Caco-2 (cell line): ENCODE measurements at regions not wholly inside any gene's neighbourhood (a gene's known extent, or its start where the extent isn't known, plus 50 kb on each side); places are given as distances from the start of the nearest gene placed in this dataset.

Source experiments
- BruUV-seq: library from RNA; stranded (reverse); fragments of 400-500 nt; replicated peaks from 2 replicates; lab custom pipeline; 2021; lab: Mats Ljungman, UMichigan
- CTCF ChIA-PET: fragments of 300-600 bp; sonication (Branson Sonifier 250); formaldehyde crosslinking; loops from one replicate; lab custom pipeline; 2022; ENCODE audit warnings: antibody characterized with exemption; lab: Charles Lee
- POLR2A ChIA-PET: fragments of 300-600 bp; sonication (Branson Sonifier 250); formaldehyde crosslinking; loops from one replicate; lab custom pipeline; 2022; ENCODE audit warnings: antibody characterized with exemption; lab: Charles Lee
- DNase-seq, 2 experiments: peaks; one replicate each; pipeline versions ENCODE4 v3.0.0 to v3.0.0-alpha.2; 2020 to 2022
- H3K27me3 ChIP-seq: replicated peaks from 2 replicates; pipeline ENCODE4 v1.6.0; 2011; ENCODE audit warnings: low read length; ENCODE audit not compliant: control insufficient read depth, insufficient read depth
- H3K36me3 ChIP-seq: 2 replicates; pipeline ENCODE4 v1.5.1; 2011; ENCODE audit warnings: low read length; ENCODE audit not compliant: control insufficient read depth, insufficient read depth
- H3K4me1 ChIP-seq: fragments of 250-450 bp; sonication (Bioruptor Pico); 2 replicates; pipeline ENCODE4 v1.5.1; 2020; ENCODE audit warnings: mild to moderate bottlenecking
- H3K4me3 ChIP-seq: 2 replicates; pipeline ENCODE4 v1.5.1; 2011; ENCODE audit warnings: low read depth, mild to moderate bottlenecking, control low read depth, low read length
- H3K9me3 ChIP-seq: fragments of 250-450 bp; sonication (Bioruptor Pico); 2 replicates; pipeline ENCODE4 v1.5.1; 2020; ENCODE audit warnings: mild to moderate bottlenecking, moderate library complexity
- H3K27ac Mint-ChIP-seq: one replicate; pipeline ENCODE4 v1.8.0; 2022; ENCODE audit warnings: mixed read lengths; ENCODE audit not compliant: unreplicated experiment
- H3K27me3 Mint-ChIP-seq: one replicate; pipeline ENCODE4 v1.8.0; 2022; ENCODE audit warnings: mixed read lengths; ENCODE audit not compliant: insufficient read depth, unreplicated experiment
- H3K36me3 Mint-ChIP-seq: one replicate; pipeline ENCODE4 v1.8.0; 2022; ENCODE audit warnings: mild to moderate bottlenecking, mixed read lengths; ENCODE audit not compliant: insufficient read depth, unreplicated experiment
- H3K4me1 Mint-ChIP-seq: one replicate; pipeline ENCODE4 v1.8.0; 2022; ENCODE audit warnings: low read depth, mixed read lengths; ENCODE audit not compliant: unreplicated experiment
- H3K4me3 Mint-ChIP-seq: one replicate; pipeline ENCODE4 v1.8.0; 2022; ENCODE audit warnings: mild to moderate bottlenecking, moderate library complexity, mixed read lengths; ENCODE audit not compliant: unreplicated experiment
- H3K9me3 Mint-ChIP-seq: one replicate; pipeline ENCODE4 v1.8.0; 2022; ENCODE audit warnings: mixed read lengths; ENCODE audit not compliant: unreplicated experiment
- CTCF ChIP-seq, 2 experiments: fragments of 200-600 bp in 1 of 2; IDR thresholded peaks; 1 replicate in 1 of 2; 2 replicates in 1 of 2; pipeline versions ENCODE4 v1.5.1 to v1.8.0; 2011 to 2022; ENCODE audit warnings: antibody characterized with exemption in 1 of 2, control low read depth in 1 of 2, inconsistent platforms in 1 of 2, low read depth in 1 of 2, low read length in 1 of 2, mild to moderate bottlenecking in 1 of 2, moderate library complexity in 1 of 2; ENCODE audit not compliant: insufficient read depth in 1 of 2, severe bottlenecking in 1 of 2, unreplicated experiment in 1 of 2
- intact Hi-C: fragments of 100-400 bp; cut with micrococcal nuclease; formaldehyde crosslinking; loops from one replicate; pipeline ENCODE4 v1.10.0; 2022; ENCODE audit not compliant: unreplicated experiment

DNA sequence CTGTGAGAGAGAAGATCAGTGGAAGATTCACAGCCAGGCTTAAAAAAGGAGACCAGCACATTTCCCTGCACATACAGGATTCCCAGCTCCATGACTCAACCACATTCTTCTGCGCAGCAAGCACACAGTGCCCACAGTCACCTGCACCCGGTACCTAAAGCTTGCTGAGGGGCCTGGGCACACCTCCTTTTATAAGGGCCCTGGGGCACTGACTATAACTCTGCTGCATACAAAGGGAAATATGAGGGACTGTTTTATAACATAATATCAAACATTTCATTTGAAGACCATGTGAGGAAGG, 322.9 kb downstream of the DAD1 start:
- no peak for DNase-seq
- ChIA-PET POLR2A (no interaction called here), CTCF (interaction anchor here (0.6 to 1.4 kb wide), 2 partner anchors 57 to 65 kb away, joined by 3 to 4 read pairs; no protein-coding TSS in a partner anchor)
- Histone ChIP-seq H3K9me3 (no peaks in the 10 kb centered on the region), H3K4me3 (no peak overlapping the region), H3K4me1 (peaks cover 45% of the 10 kb centered on the region), H3K27me3 (no peaks in the 10 kb centered on the region), H3K36me3 (no peaks in the 10 kb centered on the region)
- Mint-ChIP-seq H3K4me1 (peaks cover 48% of the 10 kb centered on the region), H3K27ac (peak overlapping the region; percentile 68), H3K9me3 (peaks cover 24% of the 10 kb centered on the region), H3K36me3 (no peaks in the 10 kb centered on the region), H3K27me3 (no peaks in the 10 kb centered on the region), H3K4me3 (no peak overlapping the region)
- TF ChIP-seq CTCF (IDR thresholded peaks at IDR 0.05; ENCODE audit: insufficient read depth in 1 of 2, low read depth in 1 of 2, low read length in 1 of 2, severe bottlenecking in 1 of 2, unreplicated experiment in 1 of 2): no peak
- TSS peak; percentile 66 for BruUV-seq
- intact Hi-C loops: loop anchor here (5.0 kb wide), 2 partner anchors 51 to 206 kb away; no protein-coding TSS in a partner anchor

GRCh38 chr14:22265319-22266141, 323.5 kb downstream of the DAD1 start:
- Histone ChIP-seq H3K27me3 (no peaks in the 10 kb centered on the region), H3K9me3 (no peaks in the 10 kb centered on the region), H3K4me1 (peaks cover 45% of the 10 kb centered on the region), H3K36me3 (no peaks in the 10 kb centered on the region), H3K4me3 (no peak overlapping the region)
- peak; percentile 39 to 59 for DNase-seq
- no peaks in the 10 kb centered on the region for H3K36me3 Mint-ChIP-seq
- TSS peak; percentile 64 for BruUV-seq
- peak overlapping the region; percentile 41 for H3K4me3 Mint-ChIP-seq
- H3K4me1 Mint-ChIP-seq: peaks cover 48% of the 10 kb centered on the region
- intact Hi-C loops: loop anchor here (1.0 to 5.0 kb wide), 5 partner anchors 31 to 207 kb away; no protein-coding TSS in a partner anchor
- ChIA-PET POLR2A (no interaction called here), CTCF (interaction anchor here (1.4 to 2.1 kb wide), 3 partner anchors 45 to 65 kb away, joined by 4 to 17 read pairs (median 7); no protein-coding TSS in a partner anchor)
- H3K9me3 Mint-ChIP-seq: peaks cover 24% of the 10 kb centered on the region
- peak; percentile 38 to 49 for TF ChIP-seq CTCF (IDR thresholded peaks at IDR 0.05; ENCODE audit: insufficient read depth in 1 of 2, low read depth in 1 of 2, low read length in 1 of 2, severe bottlenecking in 1 of 2, unreplicated experiment in 1 of 2)
- peak overlapping the region; percentile 68 for H3K27ac Mint-ChIP-seq
- H3K27me3 Mint-ChIP-seq: no peaks in the 10 kb centered on the region

DNA sequence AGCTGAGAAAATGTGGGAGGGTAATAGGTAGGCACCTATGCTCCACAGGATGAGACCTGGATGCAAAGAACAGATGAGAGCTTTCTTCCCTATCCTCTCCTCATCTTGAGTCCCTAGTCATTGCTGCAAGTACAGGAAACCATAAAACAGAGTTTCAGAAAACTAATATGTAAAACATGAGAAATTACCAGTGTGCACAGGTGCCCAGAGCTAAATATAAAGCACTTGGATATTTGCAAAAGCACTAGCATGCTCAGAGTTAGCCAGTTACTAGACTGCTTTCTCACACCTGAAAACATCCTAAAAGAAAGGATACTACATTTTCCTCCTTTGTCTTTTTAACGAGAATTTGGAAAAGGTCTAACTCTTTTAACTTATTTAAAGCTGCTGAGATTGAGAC, 324.3 kb downstream of the DAD1 start:
- H3K27me3 Mint-ChIP-seq: no peaks in the 10 kb centered on the region
- TF ChIP-seq CTCF (IDR thresholded peaks at IDR 0.05; ENCODE audit: insufficient read depth in 1 of 2, low read depth in 1 of 2, low read length in 1 of 2, severe bottlenecking in 1 of 2, unreplicated experiment in 1 of 2): no peak
- peak overlapping the region; percentile 68 for H3K27ac Mint-ChIP-seq
- peak overlapping the region; percentile 32 for H3K4me3 Mint-ChIP-seq
- H3K9me3 Mint-ChIP-seq: peaks cover 24% of the 10 kb centered on the region
- no peaks in the 10 kb centered on the region for H3K9me3 ChIP-seq
- no peaks in the 10 kb centered on the region for H3K36me3 Mint-ChIP-seq
- no peak for DNase-seq
- ChIA-PET POLR2A (no interaction called here), CTCF (interaction anchor here (1.0 to 2.1 kb wide), 8 partner anchors 38 to 110 kb away, joined by 4 to 17 read pairs (median 7); no protein-coding TSS in a partner anchor)
- H3K27me3 ChIP-seq: no peaks in the 10 kb centered on the region
- intact Hi-C loops: loop anchor here (1.0 to 5.0 kb wide), 5 partner anchors 32 to 208 kb away; no protein-coding TSS in a partner anchor
- no peak overlapping the region for H3K4me3 ChIP-seq
- H3K4me1 Mint-ChIP-seq: peaks cover 48% of the 10 kb centered on the region
- no TSS peak for BruUV-seq
- H3K4me1 ChIP-seq: peaks cover 45% of the 10 kb centered on the region
- H3K36me3 ChIP-seq: no peaks in the 10 kb centered on the region
